ENCODE measurements at regions not wholly inside any gene's neighbourhood (a gene's known extent, or its start where the extent isn't known, plus 50 kb on each side); places are given as distances from the start of the nearest gene placed in this dataset.

GRCh38 chr5:28065656-28066055, 1027.3 kb upstream of the CDH9 start:
- H3K4me1 ChIP-seq, result no peaks in the 10 kb centered on the region
- no peaks in the 10 kb centered on the region for H3K27me3 ChIP-seq
- no peak for TF ChIP-seq EP300 (IDR thresholded peaks at IDR 0.05)
- no peak for TF ChIP-seq POLR2A (IDR thresholded peaks at IDR 0.05)
- TF ChIP-seq CTCF (IDR thresholded peaks at IDR 0.05), result no peak
- no peak for TF ChIP-seq POLR2AphosphoS5 (IDR thresholded peaks at IDR 0.05)
- no peak overlapping the region for H3K4me3 ChIP-seq
- no peaks in the 10 kb centered on the region for H3K36me3 ChIP-seq
- peaks cover 7% of the 10 kb centered on the region for H3K9me3 ChIP-seq
- no peak for DNase-seq (ENCODE audit: low spot score in 2 of 2)
- H3K27ac ChIP-seq, result no peak overlapping the region

- Histone ChIP-seq H3K27ac (no peak overlapping the region), H3K4me3 (no peak overlapping the region), H3K27me3 (no peaks in the 10 kb centered on the region), H3K36me3 (no peaks in the 10 kb centered on the region), H3K9me3 (no peaks in the 10 kb centered on the region), H3K4me1 (no peaks in the 10 kb centered on the region)
- no peak for TF ChIP-seq POLR2AphosphoS5 (IDR thresholded peaks at IDR 0.05)
- TF ChIP-seq POLR2A (IDR thresholded peaks at IDR 0.05), result no peak
- no peak for TF ChIP-seq CTCF (IDR thresholded peaks at IDR 0.05)
- no peak for TF ChIP-seq EP300 (IDR thresholded peaks at IDR 0.05)
- DNase-seq (ENCODE audit: low spot score in 2 of 2), result no peak
- WGBS, result 51% methylated on average over 1 of the region's 1 CpG
Observed at GRCh38 chr5:28046596-28046995, 1008.2 kb upstream of the CDH9 start.

- DNase-seq (ENCODE audit: low spot score in 2 of 2), result no peak
- H3K9me3 ChIP-seq, result peaks cover 15% of the 10 kb centered on the region
- H3K4me3 ChIP-seq, result no peak overlapping the region
- no peaks in the 10 kb centered on the region for H3K4me1 ChIP-seq
- H3K36me3 ChIP-seq, result no peaks in the 10 kb centered on the region
- H3K27ac ChIP-seq, result no peak overlapping the region
- 100% methylated on average over 1 of the region's 1 CpG for WGBS
- H3K27me3 ChIP-seq, result no peaks in the 10 kb centered on the region
- no peak for TF ChIP-seq POLR2A (IDR thresholded peaks at IDR 0.05)
- TF ChIP-seq EP300 (IDR thresholded peaks at IDR 0.05), result no peak
- no peak for TF ChIP-seq POLR2AphosphoS5 (IDR thresholded peaks at IDR 0.05)
- no peak for TF ChIP-seq CTCF (IDR thresholded peaks at IDR 0.05)
Observed at GRCh38 chr5:28027851-28028250, 989.5 kb upstream of the CDH9 start.

- TF ChIP-seq POLR2A (IDR thresholded peaks at IDR 0.05) (no peak), CTCF (IDR thresholded peaks at IDR 0.05) (no peak), POLR2AphosphoS5 (IDR thresholded peaks at IDR 0.05) (no peak), EP300 (IDR thresholded peaks at IDR 0.05) (no peak)
- no peaks in the 10 kb centered on the region for H3K36me3 ChIP-seq
- DNase-seq (ENCODE audit: low spot score in 2 of 2), result no peak
Observed at GRCh38 chr5:28017178-28017577, 978.8 kb upstream of the CDH9 start.

GRCh38 chr5:28014779-28015178, 976.4 kb upstream of the CDH9 start:
- peaks cover 13% of the 10 kb centered on the region for H3K9me3 ChIP-seq
- WGBS, result 62% methylated on average over 3 of the region's 3 CpGs
- DNase-seq (ENCODE audit: low spot score in 2 of 2), result no peak

More at GRCh38 chr5:28017178-28017577, 978.8 kb upstream of the CDH9 start:
- no peaks in the 10 kb centered on the region for H3K4me1 ChIP-seq
- WGBS, result 79% methylated on average over 1 of the region's 1 CpG
- peaks cover 7% of the 10 kb centered on the region for H3K9me3 ChIP-seq
- H3K27ac ChIP-seq, result no peak overlapping the region
- no peak overlapping the region for H3K4me3 ChIP-seq
- H3K27me3 ChIP-seq, result no peaks in the 10 kb centered on the region

More at GRCh38 chr5:28014779-28015178, 976.4 kb upstream of the CDH9 start:
- Histone ChIP-seq H3K27ac (no peak overlapping the region), H3K27me3 (no peaks in the 10 kb centered on the region), H3K4me3 (no peak overlapping the region), H3K4me1 (no peaks in the 10 kb centered on the region), H3K36me3 (no peaks in the 10 kb centered on the region)
- no peak for TF ChIP-seq POLR2AphosphoS5 (IDR thresholded peaks at IDR 0.05)
- TF ChIP-seq CTCF (IDR thresholded peaks at IDR 0.05), result no peak
- no peak for TF ChIP-seq EP300 (IDR thresholded peaks at IDR 0.05)
